ENCODE measurements at regions not wholly inside any gene's neighbourhood (a gene's known extent, or its start where the extent isn't known, plus 50 kb on each side); places are given as distances from the start of the nearest gene placed in this dataset.

GRCh38 chr5:91875196-91875779 lies 492.2 kb upstream of the ARRDC3 start:
- ChIA-PET RAD21 (ENCODE audit: unreplicated experiment) (no interaction called here), POLR2A (no interaction called here), SMC1A (ENCODE audit: uncharacterized antibody, unreplicated experiment) (no interaction called here), CTCF (no interaction called here)
- DNase-seq (ENCODE audit: low read depth, low spot score) (no peak), ATAC-seq (no peak), FAIRE-seq (no peak)
- Histone ChIP-seq H3K27me3 (replicated peaks in 1 of 2; ENCODE audit: control insufficient read depth in 2 of 2, insufficient read depth in 2 of 2, low read length in 1 of 2) (no peaks in the 10 kb centered on the region), H3K36me3 (ENCODE audit: control insufficient read depth in 2 of 2, insufficient read depth in 2 of 2, low read length in 1 of 2) (no peaks in the 10 kb centered on the region), H3K9ac (ENCODE audit: control insufficient read depth, insufficient read depth, low read length) (no peak overlapping the region), H2AFZ (ENCODE audit: control insufficient read depth, low read depth, low read length) (no peak overlapping the region), H4K20me1 (ENCODE audit: control insufficient read depth, insufficient read depth) (no peaks in the 10 kb centered on the region), H3K4me1 (ENCODE audit: control insufficient read depth, insufficient read depth, low read length) (no peaks in the 10 kb centered on the region), H3K27ac (ENCODE audit: control insufficient read depth, insufficient read depth) (no peak overlapping the region), H3K4me3 (no peak overlapping the region), H3K79me2 (ENCODE audit: control insufficient read depth, insufficient read depth, low read length) (no peaks in the 10 kb centered on the region), H3K9me3 (replicated peaks; ENCODE audit: control insufficient read depth, insufficient read depth, low read length) (no peaks in the 10 kb centered on the region), H3K4me2 (ENCODE audit: control insufficient read depth, insufficient read depth) (no peak overlapping the region)
- in situ Hi-C loops (cut with MboI) = no loop called here
- intact Hi-C loops (cut with micrococcal nuclease; ENCODE audit: unreplicated experiment) = no loop called here
- BruUV-seq (replicated peaks) = no TSS peak
- TF ChIP-seq ZBTB33 (IDR thresholded peaks at IDR 0.05) = no peak
- no peak for TF ChIP-seq BCL3 (IDR thresholded peaks at IDR 0.05; ENCODE audit: borderline replicate concordance, insufficient read depth, low read depth, low read length, poor library complexity, severe bottlenecking)
- no peak for TF ChIP-seq ZNF622 (IDR thresholded peaks at IDR 0.05)
- no peak for TF ChIP-seq CEBPB (IDR thresholded peaks at IDR 0.05; ENCODE audit: borderline replicate concordance in 1 of 2, low read depth in 2 of 2, low read length in 2 of 2)
- no peak for TF ChIP-seq TAF1 (IDR thresholded peaks at IDR 0.05; ENCODE audit: borderline replicate concordance, low read depth, low read length)
- no peak for TF ChIP-seq FOS (IDR thresholded peaks at IDR 0.05; ENCODE audit: borderline replicate concordance, extremely low read depth, insufficient read length)
- no peak for TF ChIP-seq SPI1 (IDR thresholded peaks at IDR 0.05; ENCODE audit: borderline replicate concordance, insufficient read depth, low read depth, low read length)
- no peak for TF ChIP-seq RELA (IDR thresholded peaks at IDR 0.05; ENCODE audit: borderline replicate concordance, partially characterized antibody)
- no peak for TF ChIP-seq HSF1 (IDR thresholded peaks at IDR 0.05; ENCODE audit: low read depth, low read length)
- no peak for TF ChIP-seq SMAD5 (IDR thresholded peaks at IDR 0.05; ENCODE audit: low read depth)
- TF ChIP-seq HDAC2 (IDR thresholded peaks at IDR 0.05) = no peak
- 65% methylated on average over 9 of the region's 9 CpGs for WGBS (ENCODE audit: insufficient coverage, insufficient replicate concordance, low lambda C conversion rate, missing lambda C conversion rate)

Data from GM12878 (cell line).